B cell (primary cell): ENCODE measurements at regions not wholly inside any gene's neighbourhood (a gene's known extent, or its start where the extent isn't known, plus 50 kb on each side); places are given as distances from the start of the nearest gene placed in this dataset.

Source experiments
- ATAC-seq: fragments of 200-7000 bp; cut with Tn5 transposase; one replicate; pipeline ENCODE4 v1.10.0; 2021; ENCODE audit warnings: low read depth, mild to moderate bottlenecking, moderate number of reproducible peaks, moderate library complexity
- CTCF ChIA-PET: fragments of 350-600 bp; sonication (Branson Sonifier 250); formaldehyde crosslinking; loops from one replicate; lab custom pipeline; 2021; ENCODE audit warnings: antibody characterized with exemption, inconsistent platforms; lab: Charles Lee
- POLR2A ChIA-PET: fragments of 350-600 bp; sonication (Branson Sonifier 250); formaldehyde crosslinking; loops from one replicate; lab custom pipeline; 2021; ENCODE audit warnings: antibody characterized with exemption; lab: Charles Lee
- DNase-seq: peaks from one replicate; pipeline ENCODE4 v3.0.0; 2013
- H2AFZ ChIP-seq: 2 replicates; pipeline ENCODE4 v1.6.1; 2012; ENCODE audit warnings: mild to moderate bottlenecking, low read depth, low read length; ENCODE audit not compliant: insufficient read depth, poor library complexity, severe bottlenecking
- H3K27ac ChIP-seq, 2 donors: 1 replicate in 1 of 2; 2 replicates in 1 of 2; pipeline ENCODE4 v1.5.1; 2012 to 2013; ENCODE audit warnings: low read length in 2 of 2, mild to moderate bottlenecking in 2 of 2, moderate library complexity in 1 of 2
- H3K27me3 ChIP-seq, 4 experiments: fragments of 200-600 bp in 1 of 4; sonication (generic) in 1 of 4; replicated peaks in 1 of 4; 1 replicate in 2 of 4; 2 replicates in 2 of 4; pipeline versions ENCODE4 v1.6.1 to v1.7.0; 2013 to 2016; ENCODE audit warnings: low read length in 3 of 4, mild to moderate bottlenecking in 2 of 4, mixed read lengths in 1 of 4, moderate library complexity in 1 of 4; ENCODE audit not compliant: insufficient read depth in 4 of 4, control insufficient read depth in 3 of 4; ENCODE audit errors: control extremely low read depth in 1 of 4
- H3K36me3 ChIP-seq, 2 experiments: replicated peaks in 1 of 2; 1 replicate in 1 of 2; 2 replicates in 1 of 2; pipeline versions ENCODE4 v1.6.1 to v1.7.1; 2013; ENCODE audit warnings: low read length in 1 of 2; ENCODE audit not compliant: insufficient read depth in 2 of 2, control insufficient read depth in 1 of 2; ENCODE audit errors: control extremely low read depth in 1 of 2, extremely low read depth in 1 of 2
- H3K4me1 ChIP-seq, 2 donors: fragments of 200-600 bp in 1 of 2; sonication (generic) in 1 of 2; 1 replicate in 1 of 2; 2 replicates in 1 of 2; pipeline versions ENCODE4 v1.5.1 to v1.6.1; 2013 to 2017; ENCODE audit warnings: low read length in 2 of 2; ENCODE audit not compliant: control insufficient read depth in 2 of 2, insufficient read depth in 2 of 2
- H3K4me2 ChIP-seq: replicated peaks from 2 replicates; pipeline ENCODE3; 2012; ENCODE audit warnings: mild to moderate bottlenecking, low read depth, low read length; ENCODE audit not compliant: poor library complexity, severe bottlenecking
- H3K4me3 ChIP-seq, 5 experiments: fragments of 200-600 bp in 1 of 5; sonication (generic) in 1 of 5; 1 replicate in 3 of 5; 2 replicates in 2 of 5; pipeline versions ENCODE4 v1.5.1 to v1.7.0; 2011 to 2016; ENCODE audit warnings: low read length in 4 of 5, mild to moderate bottlenecking in 4 of 5, low read depth in 2 of 5, control low read depth in 1 of 5, moderate library complexity in 1 of 5; ENCODE audit not compliant: insufficient read depth in 1 of 5; ENCODE audit errors: control extremely low read depth in 1 of 5, extremely low read depth in 1 of 5
- H3K79me2 ChIP-seq: fragments of 200-600 bp; sonication (generic); one replicate; pipeline ENCODE4 v1.6.0; 2016; ENCODE audit warnings: low read length; ENCODE audit not compliant: control insufficient read depth, insufficient read depth
- H3K9ac ChIP-seq: fragments of 200-600 bp; sonication (generic); 2 replicates; pipeline ENCODE4 v1.6.1; 2017; ENCODE audit warnings: mild to moderate bottlenecking, low read length, moderate library complexity
- H3K9me3 ChIP-seq, 3 donors: one replicate each; pipeline versions ENCODE4 v1.6.1 to v1.7.1; 2013; ENCODE audit warnings: low read length in 2 of 3; ENCODE audit not compliant: control insufficient read depth in 2 of 3, insufficient read depth in 1 of 3; ENCODE audit errors: control extremely low read depth in 1 of 3
- H4K20me1 ChIP-seq: 2 replicates; pipeline ENCODE4 v1.6.0; 2012; ENCODE audit warnings: mild to moderate bottlenecking, low read length; ENCODE audit not compliant: insufficient read depth, control insufficient read depth, poor library complexity, severe bottlenecking
- H3K27ac Mint-ChIP-seq: one replicate; pipeline ENCODE4 v1.8.0; 2021; ENCODE audit warnings: mixed read lengths
- H3K27me3 Mint-ChIP-seq: one replicate; pipeline ENCODE4 v1.8.0; 2021; ENCODE audit warnings: mixed read lengths
- H3K4me1 Mint-ChIP-seq: one replicate; pipeline ENCODE4 v1.8.0; 2021; ENCODE audit warnings: mixed read lengths
- H3K4me3 Mint-ChIP-seq: one replicate; pipeline ENCODE4 v1.8.0; 2021; ENCODE audit warnings: mixed read lengths
- H3K9me3 Mint-ChIP-seq: one replicate; pipeline ENCODE4 v1.8.0; 2022; ENCODE audit warnings: mixed read lengths; ENCODE audit not compliant: insufficient read depth
- CTCF ChIP-seq: fragments of 200-600 bp; IDR thresholded peaks from one replicate; pipeline ENCODE4 v1.8.0; 2022; ENCODE audit warnings: antibody characterized with exemption, mild to moderate bottlenecking
- EZH2 ChIP-seq: IDR thresholded peaks from 2 replicates; pipeline ENCODE4 v1.6.1; 2012; ENCODE audit warnings: borderline replicate concordance, low read depth, mild to moderate bottlenecking, moderate library complexity, low read length; ENCODE audit not compliant: insufficient read depth, poor library complexity, severe bottlenecking
- WGBS: methylation state at CpG from one replicate; pipeline ENCODE4 v1.1.5; 2013; ENCODE audit warnings: missing lambda C conversion rate; ENCODE audit not compliant: insufficient coverage; 5-methylcytosine and 5-hydroxymethylcytosine counted together
- intact Hi-C: fragments of 100-400 bp; cut with micrococcal nuclease; formaldehyde crosslinking; loops from one replicate; pipeline ENCODE4 v1.10.0; 2022

- no peaks in the 10 kb centered on the region for H4K20me1 ChIP-seq
- H3K9me3 ChIP-seq: peaks cover 0 to 1% (median 0%) of the 10 kb centered on the region in 3 donors
- H3K9ac ChIP-seq: no peak overlapping the region
- H3K27ac ChIP-seq: no peak overlapping the region
- intact Hi-C loops: no loop called here
- ATAC-seq (no peak), DNase-seq (no peak)
- Mint-ChIP-seq H3K27me3 (no peaks in the 10 kb centered on the region), H3K4me1 (no peaks in the 10 kb centered on the region), H3K27ac (no peak overlapping the region), H3K4me3 (no peak overlapping the region), H3K9me3 (no peaks in the 10 kb centered on the region)
- no peak overlapping the region for H2AFZ ChIP-seq
- H3K79me2 ChIP-seq: no peaks in the 10 kb centered on the region
- H3K36me3 ChIP-seq: no peaks in the 10 kb centered on the region
- H3K4me3 ChIP-seq: no peak overlapping the region
- no peaks in the 10 kb centered on the region for H3K27me3 ChIP-seq
- ChIA-PET CTCF (no interaction called here), POLR2A (no interaction called here)
- no peak for TF ChIP-seq CTCF
- no peak for TF ChIP-seq EZH2
- WGBS: 90% methylated on average over 6 of the region's 7 CpGs
- H3K4me1 ChIP-seq: no peaks in the 10 kb centered on the region
- no peak overlapping the region for H3K4me2 ChIP-seq
These were observed 624.4 kb upstream of the ARGLU1 start for GRCh38 chr13:107192289-107192688.

GRCh38 chr13:107190065-107190464 lies 622.1 kb upstream of the ARGLU1 start:
- DNase-seq (no peak), ATAC-seq (no peak)
- Histone ChIP-seq H3K36me3 (no peaks in the 10 kb centered on the region), H4K20me1 (no peaks in the 10 kb centered on the region), H2AFZ (no peak overlapping the region), H3K4me1 (no peaks in the 10 kb centered on the region), H3K4me2 (no peak overlapping the region), H3K27me3 (no peaks in the 10 kb centered on the region), H3K9ac (no peak overlapping the region), H3K4me3 (no peak overlapping the region), H3K27ac (no peak overlapping the region), H3K79me2 (no peaks in the 10 kb centered on the region), H3K9me3 (peaks cover 0 to 1% (median 0%) of the 10 kb centered on the region in 3 donors)
- Mint-ChIP-seq H3K27ac (no peak overlapping the region), H3K27me3 (no peaks in the 10 kb centered on the region), H3K9me3 (no peaks in the 10 kb centered on the region), H3K4me1 (no peaks in the 10 kb centered on the region), H3K4me3 (no peak overlapping the region)
- 100% methylated on average over 1 of the region's 1 CpG for WGBS
- CTCF ChIA-PET: no interaction called here
- POLR2A ChIA-PET: no interaction called here
- intact Hi-C loops: no loop called here
- no peak for TF ChIP-seq EZH2
- no peak for TF ChIP-seq CTCF
